HG02623 (cell line): ENCODE measurements at regions not wholly inside any gene's neighbourhood (a gene's known extent, or its start where the extent isn't known, plus 50 kb on each side); places are given as distances from the start of the nearest gene placed in this dataset.
A peak's percentile ranks its signal among the peaks of the same experiment; 100 is the strongest.
"Not testable (repeated sequence)": the region's sequence is repeated elsewhere in the genome, so short reads cannot be mapped to it uniquely, and the experiment has no call there.

ENCODE experiments used
- ATAC-seq: cut with Tn5 transposase; IDR thresholded peaks from one replicate; pipeline ENCODE4 v1.9.1; 2021; ENCODE audit warnings: moderate library complexity; ENCODE audit not compliant: unreplicated experiment

DNA sequence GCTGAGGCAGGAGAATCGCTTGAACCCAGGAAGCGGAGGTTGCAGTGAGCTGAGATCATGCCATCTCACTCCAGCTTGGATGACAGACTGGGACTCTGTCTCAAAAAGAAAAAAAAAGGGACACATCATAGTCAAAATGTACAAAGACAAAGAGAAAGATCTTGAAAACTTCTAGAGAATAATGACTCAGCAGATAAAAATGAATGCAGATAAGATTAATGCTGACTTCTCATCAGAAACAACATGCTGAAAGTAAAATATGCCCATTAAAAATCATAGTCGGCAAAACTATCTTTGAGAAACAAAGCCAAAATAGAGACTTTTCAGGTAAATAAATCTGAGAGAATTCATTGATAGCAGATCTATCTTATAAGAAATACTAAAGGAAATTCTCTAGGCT lies 271.1 kb upstream of the GPR149 start:
- no peak for ATAC-seq

DNA sequence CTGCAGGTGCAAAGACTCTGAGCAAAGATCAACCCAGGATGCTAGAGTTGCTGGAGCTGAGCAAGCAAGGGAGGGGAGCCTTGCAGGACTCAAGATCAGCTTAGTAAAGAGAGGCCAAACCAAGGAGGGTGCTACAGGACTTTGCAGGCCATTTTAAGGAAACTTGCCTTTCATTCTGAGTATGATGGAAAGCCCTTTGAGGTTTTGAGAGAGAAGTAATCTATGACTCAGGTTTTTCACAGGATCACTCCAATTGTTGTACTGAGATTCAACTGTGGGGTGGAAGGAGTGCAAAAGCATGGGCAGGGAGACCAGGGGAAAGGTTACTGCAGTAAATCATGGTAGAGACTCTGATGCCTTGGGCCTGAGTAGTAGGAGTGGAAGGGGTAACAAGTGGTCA lies 260.4 kb upstream of the GPR149 start:
- ATAC-seq, result peak; percentile 76

- ATAC-seq, result no peak
Measured at GRCh38 chr3:154684440-154684839, 254.4 kb upstream of the GPR149 start.

- ATAC-seq, result no peak
Measured at GRCh38 chr3:154684021-154684420, 254.0 kb upstream of the GPR149 start.

DNA sequence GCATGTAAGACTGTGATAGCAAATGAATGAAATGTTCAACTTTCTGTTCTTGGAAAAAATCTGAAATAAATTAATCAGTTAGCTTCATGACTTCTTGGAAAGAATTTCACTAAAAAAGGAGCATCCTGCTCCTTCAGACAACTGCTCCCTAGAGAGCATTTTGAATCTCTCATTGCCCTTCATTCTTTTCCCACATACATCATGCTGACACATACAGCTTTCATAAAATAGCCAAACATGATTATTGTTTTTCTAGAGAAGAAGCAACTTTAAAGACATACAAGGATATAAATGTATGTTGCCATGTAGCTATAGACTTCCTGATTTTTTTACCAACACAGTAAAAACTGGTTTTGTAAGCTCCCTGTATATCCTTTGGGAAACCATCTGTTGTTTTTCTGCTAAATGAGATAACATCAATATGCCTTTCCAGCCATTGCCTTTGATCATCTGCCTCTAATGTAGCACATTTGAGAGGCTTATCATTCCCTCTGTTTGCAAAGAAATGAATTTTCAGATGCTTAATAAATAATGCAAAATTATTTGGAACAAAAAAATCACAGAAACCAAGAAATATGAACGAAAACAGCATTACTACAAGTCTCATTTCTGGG lies 248.2 kb upstream of the GPR149 start:
- no peak for ATAC-seq

GRCh38 chr3:154668835-154669234 lies 238.8 kb upstream of the GPR149 start:
- no peak for ATAC-seq

- ATAC-seq, result no peak
Measured at GRCh38 chr3:154668187-154668586, 238.2 kb upstream of the GPR149 start.

DNA sequence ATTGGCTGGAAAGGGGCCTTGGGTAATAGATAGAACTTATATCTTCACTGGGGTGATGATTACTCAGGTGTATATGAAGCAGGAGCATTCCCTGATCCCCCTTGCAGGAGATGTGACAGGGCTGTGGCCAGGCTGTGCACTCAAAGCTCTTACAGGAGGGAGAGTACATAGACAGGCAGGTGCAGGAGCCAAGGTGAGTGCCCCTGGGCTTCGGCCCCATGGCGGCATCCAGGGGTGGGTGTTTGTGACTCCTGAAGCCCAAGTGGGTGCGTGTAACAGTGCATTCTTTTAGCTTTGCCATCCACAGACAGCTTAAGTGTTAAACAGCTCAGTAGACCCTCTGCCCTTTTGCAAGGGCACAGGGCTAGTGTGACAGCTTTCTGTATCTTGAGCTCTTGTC lies 236.6 kb upstream of the GPR149 start:
- no peak for ATAC-seq

DNA sequence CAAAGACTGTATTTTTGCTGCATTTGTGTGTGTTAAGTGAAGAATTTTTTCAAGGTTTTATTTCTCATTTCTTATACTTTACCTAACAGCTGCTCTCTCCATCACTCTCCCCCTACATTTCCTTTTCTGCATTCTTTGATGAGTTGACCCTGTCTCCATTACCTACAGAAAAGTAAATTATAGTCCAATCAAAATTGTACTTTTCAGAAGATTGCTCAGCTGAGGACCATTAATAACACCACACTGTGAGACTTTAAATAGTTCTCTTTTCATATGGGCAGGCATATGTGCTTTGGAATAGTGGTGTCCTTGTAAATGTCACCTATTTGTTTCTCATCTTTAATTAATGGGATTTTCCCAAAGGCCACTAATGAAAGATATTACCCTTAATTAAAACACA lies 234.7 kb upstream of the GPR149 start:
- no peak for ATAC-seq

DNA sequence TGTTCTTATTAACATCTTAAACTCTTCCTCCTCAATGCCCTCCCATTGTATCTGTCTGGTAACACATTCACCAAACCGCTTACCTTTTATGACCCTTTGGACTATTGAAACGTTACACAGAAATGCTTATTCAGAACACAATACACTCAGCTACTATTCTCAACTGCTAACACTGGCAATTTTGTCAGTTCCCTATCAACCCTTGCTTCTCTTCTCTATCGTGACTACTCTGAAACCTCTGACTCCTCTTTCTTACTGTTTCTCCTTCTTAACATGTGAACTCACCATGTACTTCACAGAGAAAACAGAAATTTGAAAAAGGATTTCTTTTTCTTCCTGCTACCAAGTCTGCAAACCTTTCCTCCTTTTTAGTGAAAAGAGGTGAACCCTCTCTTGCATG lies 232.9 kb upstream of the GPR149 start:
- no peak for ATAC-seq

GRCh38 chr3:154660811-154661210 lies 230.8 kb upstream of the GPR149 start:
- no peak for ATAC-seq

- no peak for ATAC-seq
Measured at GRCh38 chr3:154658000-154658399, 228.0 kb upstream of the GPR149 start.

GRCh38 chr3:154657218-154657617 lies 227.2 kb upstream of the GPR149 start:
- ATAC-seq, result no peak

- ATAC-seq, result no peak
Measured at GRCh38 chr3:154656486-154656885, 226.5 kb upstream of the GPR149 start.

- no peak for ATAC-seq
Measured at GRCh38 chr3:154642145-154642544, 212.2 kb upstream of the GPR149 start.

- no peak for ATAC-seq
Measured at GRCh38 chr3:154625756-154626155, 195.8 kb upstream of the GPR149 start.

- not testable (repeated sequence) for ATAC-seq
Measured at GRCh38 chr3:154619621-154620020, 189.6 kb upstream of the GPR149 start.

- ATAC-seq, result no peak
Measured at GRCh38 chr3:154616298-154616697, 186.3 kb upstream of the GPR149 start.

DNA sequence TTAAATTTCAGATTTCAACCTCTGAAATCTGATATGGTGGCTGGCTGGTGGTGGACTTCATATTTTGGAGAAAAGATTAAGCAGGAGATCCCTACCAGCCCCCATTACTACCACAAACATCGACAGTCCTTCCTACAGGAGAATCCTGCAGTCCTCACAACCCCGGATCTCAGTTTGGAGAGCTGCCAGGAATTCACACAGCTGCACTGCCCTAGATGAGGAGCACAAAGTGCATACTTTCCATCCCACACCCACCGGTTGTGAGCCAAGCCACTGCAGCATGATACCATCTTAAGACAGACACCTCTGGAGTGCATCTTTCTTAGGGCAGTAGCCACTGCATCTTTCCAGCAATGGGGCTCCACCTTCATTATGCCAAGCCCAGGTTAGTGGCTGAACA lies 185.5 kb upstream of the GPR149 start:
- no peak for ATAC-seq

- ATAC-seq, result no peak
Measured at GRCh38 chr3:154614601-154615000, 184.6 kb upstream of the GPR149 start.

- ATAC-seq, result no peak
Measured at GRCh38 chr3:154614078-154614477, 184.1 kb upstream of the GPR149 start.

GRCh38 chr3:154602241-154602640 lies 172.3 kb upstream of the GPR149 start:
- no peak for ATAC-seq

GRCh38 chr3:154598166-154598565 lies 168.2 kb upstream of the GPR149 start:
- ATAC-seq, result no peak
